GM21360 (cell line): ENCODE measurements at regions not wholly inside any gene's neighbourhood (a gene's known extent, or its start where the extent isn't known, plus 50 kb on each side); places are given as distances from the start of the nearest gene placed in this dataset.
"Not testable (repeated sequence)": the region's sequence is repeated elsewhere in the genome, so short reads cannot be mapped to it uniquely, and the experiment has no call there.

Experiments used
- ATAC-seq: cut with Tn5 transposase; IDR thresholded peaks from one replicate; pipeline ENCODE4 v1.9.1; 2021; ENCODE audit warnings: mild to moderate bottlenecking, moderate library complexity; ENCODE audit not compliant: unreplicated experiment

- ATAC-seq: no peak
Observed at GRCh38 chr2:150222379-150222778, 265.1 kb downstream of the RND3 start.

- no peak for ATAC-seq
Observed at GRCh38 chr2:150219861-150220260, 267.6 kb downstream of the RND3 start.

- ATAC-seq: no peak
Observed at GRCh38 chr2:150215041-150215440, 272.4 kb downstream of the RND3 start.

- no peak for ATAC-seq
Observed at GRCh38 chr2:150214626-150215025, 272.8 kb downstream of the RND3 start.

GRCh38 chr2:150212722-150213171 is 274.7 kb downstream of the RND3 start:
- ATAC-seq: no peak

GRCh38 chr2:150211164-150211631 is 276.3 kb downstream of the RND3 start:
- ATAC-seq: no peak

- no peak for ATAC-seq
Observed at GRCh38 chr2:150209746-150210145, 277.7 kb downstream of the RND3 start.

GRCh38 chr2:150208689-150209088 is 278.8 kb downstream of the RND3 start:
- ATAC-seq: no peak

- ATAC-seq: no peak
Observed at GRCh38 chr2:150207979-150208378, 279.5 kb downstream of the RND3 start.

GRCh38 chr2:150204451-150204850 is 283.0 kb downstream of the RND3 start:
- ATAC-seq: no peak

GRCh38 chr2:150194816-150195215 is 292.7 kb downstream of the RND3 start:
- ATAC-seq: not testable (repeated sequence)

- no peak for ATAC-seq
Observed at GRCh38 chr2:150192701-150193100, 294.8 kb downstream of the RND3 start.

GRCh38 chr2:150191349-150191748 is 296.1 kb downstream of the RND3 start:
- no peak for ATAC-seq

- ATAC-seq: no peak
Observed at GRCh38 chr2:150190546-150190945, 296.9 kb downstream of the RND3 start.

GRCh38 chr2:150188800-150189199 is 298.7 kb downstream of the RND3 start:
- ATAC-seq: no peak

GRCh38 chr2:150188177-150188576 is 299.3 kb downstream of the RND3 start:
- no peak for ATAC-seq

- no peak for ATAC-seq
Observed at GRCh38 chr2:150182566-150183235, 304.8 kb downstream of the RND3 start.

- no peak for ATAC-seq
Observed at GRCh38 chr2:150178591-150178990, 308.9 kb downstream of the RND3 start.

GRCh38 chr2:150174971-150175421 is 312.5 kb downstream of the RND3 start:
- ATAC-seq: no peak

- no peak for ATAC-seq
Observed at GRCh38 chr2:150174056-150174805, 313.2 kb downstream of the RND3 start.

- no peak for ATAC-seq
Observed at GRCh38 chr2:150171065-150171548, 316.4 kb downstream of the RND3 start.

GRCh38 chr2:150169237-150169629 is 318.2 kb downstream of the RND3 start:
- ATAC-seq: no peak
